Lung microvascular endothelial cell (primary cell): ENCODE measurements at regions not wholly inside any gene's neighbourhood (a gene's known extent, or its start where the extent isn't known, plus 50 kb on each side); places are given as distances from the start of the nearest gene placed in this dataset.
"Not testable (repeated sequence)": the region's sequence is repeated elsewhere in the genome, so short reads cannot be mapped to it uniquely, and the experiment has no call there.

Experiments used
- DNase-seq, 2 donors: peaks; one replicate each; pipeline versions ENCODE4 v3.0.0 to v3.0.0-alpha.2; 2010; ENCODE audit warnings: low read depth in 2 of 2

- DNase-seq: no peak
Measured at GRCh38 chr5:74534397-74535129, 106.0 kb downstream of the ENC1 start.

- no peak for DNase-seq
Measured at GRCh38 chr5:74530326-74531050, 110.0 kb downstream of the ENC1 start.

GRCh38 chr5:74529101-74529500 lies 111.4 kb downstream of the ENC1 start:
- DNase-seq: peak in 1 of 2 donors; percentile 30

- no peak for DNase-seq
Measured at GRCh38 chr5:74526111-74526510, 114.4 kb downstream of the ENC1 start.

GRCh38 chr5:74524767-74525166 lies 115.8 kb downstream of the ENC1 start:
- not testable (repeated sequence) for DNase-seq

- DNase-seq: not testable (repeated sequence)
Measured at GRCh38 chr5:74523698-74524097, 116.8 kb downstream of the ENC1 start.

GRCh38 chr5:74522838-74523237 lies 117.7 kb downstream of the ENC1 start:
- not testable (repeated sequence) for DNase-seq

GRCh38 chr5:74521401-74521800 lies 119.1 kb downstream of the ENC1 start:
- DNase-seq: no peak

- no peak for DNase-seq
Measured at GRCh38 chr5:74519679-74520078, 120.8 kb downstream of the ENC1 start.

GRCh38 chr5:74519161-74519571 lies 121.4 kb downstream of the ENC1 start:
- DNase-seq: peak in 1 of 2 donors; percentile 12

- DNase-seq: peak; percentile 24 to 93
Measured at GRCh38 chr5:74517700-74518099, 122.8 kb downstream of the ENC1 start.

- DNase-seq: no peak
Measured at GRCh38 chr5:74516211-74516636, 124.3 kb downstream of the ENC1 start.

- no peak for DNase-seq
Measured at GRCh38 chr5:74514888-74515551, 125.5 kb downstream of the ENC1 start.

- not testable (repeated sequence) for DNase-seq
Measured at GRCh38 chr5:74511770-74512169, 128.8 kb downstream of the ENC1 start.

- DNase-seq: no peak
Measured at GRCh38 chr5:74510476-74511075, 130.0 kb downstream of the ENC1 start.

GRCh38 chr5:74507370-74508005 lies 133.0 kb downstream of the ENC1 start:
- no peak for DNase-seq

- DNase-seq: no peak
Measured at GRCh38 chr5:74506119-74506518, 134.4 kb downstream of the ENC1 start.

- DNase-seq: no peak
Measured at GRCh38 chr5:74504463-74504862, 136.1 kb downstream of the ENC1 start.

- peak; percentile 30 to 72 for DNase-seq
Measured at GRCh38 chr5:74502479-74502950, 138.0 kb downstream of the ENC1 start.

GRCh38 chr5:74501674-74502478 lies 138.7 kb downstream of the ENC1 start:
- DNase-seq: no peak
